OCI-LY3 (cell line): ENCODE measurements at regions not wholly inside any gene's neighbourhood (a gene's known extent, or its start where the extent isn't known, plus 50 kb on each side); places are given as distances from the start of the nearest gene placed in this dataset.

ENCODE experiments used
- EZH2phosphoT487 ChIP-seq: fragments of 200-600 bp; shearing (Covaris generic); IDR thresholded peaks from 2 replicates; pipeline ENCODE4 v1.6.1; 2018; ENCODE audit warnings: antibody characterized with exemption, mixed run types, low read depth
- TF ChIP-seq, protein P1 (sequence below): fragments of 200-600, 300-600 bp; sonication (generic); IDR thresholded peaks from 2 replicates; pipeline ENCODE4 v1.5.1; 2014; ENCODE audit warnings: antibody characterized with exemption, low read length, low read depth

DNA sequence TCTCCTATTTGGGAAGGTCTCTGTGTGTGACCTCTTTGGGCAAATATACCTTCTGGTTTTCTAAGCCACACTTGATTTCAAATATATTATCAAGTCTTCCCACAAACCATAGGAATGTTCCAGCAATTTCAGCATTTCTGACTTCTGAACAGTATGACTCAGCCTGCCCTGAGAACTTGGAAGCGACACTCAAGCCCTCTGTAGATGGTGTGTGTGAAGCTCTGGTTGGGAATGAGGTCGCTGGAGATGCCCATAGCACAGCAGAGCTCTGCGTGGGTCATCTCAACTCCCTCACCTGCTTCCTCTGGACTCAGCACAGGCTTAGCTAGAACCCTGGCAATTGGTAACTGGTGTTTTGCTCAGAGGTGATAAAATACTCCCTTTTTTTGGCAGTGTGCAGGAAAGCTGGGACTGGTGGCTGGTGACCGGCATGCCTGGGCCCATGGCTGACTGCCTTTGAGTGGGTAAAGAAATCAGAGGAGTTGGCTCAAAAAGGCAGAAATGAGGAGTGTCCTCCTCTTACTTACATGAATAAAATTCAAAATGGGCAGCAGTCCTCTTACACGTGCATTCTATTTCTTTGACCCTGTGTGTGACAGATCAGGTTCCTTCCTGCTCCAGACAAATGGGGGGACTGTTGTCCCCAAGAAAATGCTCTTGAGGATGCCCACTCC lies 87.5 kb upstream of the NRP1 start:
- TF ChIP-seq, protein P1, sequence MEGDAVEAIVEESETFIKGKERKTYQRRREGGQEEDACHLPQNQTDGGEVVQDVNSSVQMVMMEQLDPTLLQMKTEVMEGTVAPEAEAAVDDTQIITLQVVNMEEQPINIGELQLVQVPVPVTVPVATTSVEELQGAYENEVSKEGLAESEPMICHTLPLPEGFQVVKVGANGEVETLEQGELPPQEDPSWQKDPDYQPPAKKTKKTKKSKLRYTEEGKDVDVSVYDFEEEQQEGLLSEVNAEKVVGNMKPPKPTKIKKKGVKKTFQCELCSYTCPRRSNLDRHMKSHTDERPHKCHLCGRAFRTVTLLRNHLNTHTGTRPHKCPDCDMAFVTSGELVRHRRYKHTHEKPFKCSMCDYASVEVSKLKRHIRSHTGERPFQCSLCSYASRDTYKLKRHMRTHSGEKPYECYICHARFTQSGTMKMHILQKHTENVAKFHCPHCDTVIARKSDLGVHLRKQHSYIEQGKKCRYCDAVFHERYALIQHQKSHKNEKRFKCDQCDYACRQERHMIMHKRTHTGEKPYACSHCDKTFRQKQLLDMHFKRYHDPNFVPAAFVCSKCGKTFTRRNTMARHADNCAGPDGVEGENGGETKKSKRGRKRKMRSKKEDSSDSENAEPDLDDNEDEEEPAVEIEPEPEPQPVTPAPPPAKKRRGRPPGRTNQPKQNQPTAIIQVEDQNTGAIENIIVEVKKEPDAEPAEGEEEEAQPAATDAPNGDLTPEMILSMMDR, result no peak
- TF ChIP-seq EZH2phosphoT487, result no peak
